H1 (cell line): ENCODE measurements at regions not wholly inside any gene's neighbourhood (a gene's known extent, or its start where the extent isn't known, plus 50 kb on each side); places are given as distances from the start of the nearest gene placed in this dataset.

ENCODE experiments used
- CTCF ChIA-PET: fragments of 300-600 bp; sonication (Branson Sonifier 250); formaldehyde crosslinking; loops from one replicate; lab custom pipeline; 2021; ENCODE audit not compliant: partially characterized antibody; lab: Charles Lee
- POLR2A ChIA-PET: fragments of 300-600 bp; sonication (Branson Sonifier 250); formaldehyde crosslinking; loops from one replicate; lab custom pipeline; 2021; ENCODE audit warnings: inconsistent platforms; ENCODE audit not compliant: partially characterized antibody; lab: Charles Lee
- DNase-seq, 2 experiments: peaks; one replicate each; pipeline versions ENCODE4 v3.0.0 to v3.0.0-alpha.2; 2010 to 2022; ENCODE audit warnings: low spot score in 2 of 2, low read depth in 1 of 2, mixed read lengths in 1 of 2
- FAIRE-seq: peaks from 2 replicates; lab custom pipeline; 2011; peaks lifted over from hg19 to GRCh38; lab: Jason Lieb, UNC
- H2AFZ ChIP-seq: 2 replicates; pipeline ENCODE4 v1.8.1; 2012; ENCODE audit warnings: low read length, inconsistent platforms
- H2AK5ac ChIP-seq: 2 replicates; pipeline ENCODE4 v1.6.1; 2013; ENCODE audit warnings: low read depth, low read length
- H2BK120ac ChIP-seq: replicated peaks from 2 replicates; pipeline ENCODE3; 2013; ENCODE audit warnings: low read depth, low read length, inconsistent platforms
- H2BK12ac ChIP-seq: 2 replicates; pipeline ENCODE4 v1.6.1; 2013; ENCODE audit warnings: low read depth, low read length
- H2BK15ac ChIP-seq: 2 replicates; pipeline ENCODE4 v1.6.1; 2013; ENCODE audit warnings: low read length
- H2BK20ac ChIP-seq: 2 replicates; pipeline ENCODE4 v1.6.1; 2013; ENCODE audit warnings: low read length
- H2BK5ac ChIP-seq: 2 replicates; pipeline ENCODE4 v1.6.1; 2013; ENCODE audit warnings: low read depth, low read length
- H3K14ac ChIP-seq: 2 replicates; pipeline ENCODE4 v1.6.1; 2013; ENCODE audit warnings: inconsistent platforms; ENCODE audit not compliant: insufficient read length
- H3K18ac ChIP-seq: 2 replicates; pipeline ENCODE4 v1.6.1; 2013; ENCODE audit warnings: low read length; ENCODE audit errors: extremely low read depth
- H3K23ac ChIP-seq: 2 replicates; pipeline ENCODE4 v1.6.1; 2013; ENCODE audit warnings: inconsistent platforms; ENCODE audit not compliant: insufficient read length
- H3K23me2 ChIP-seq: 2 replicates; pipeline ENCODE4 v1.6.1; 2013; ENCODE audit warnings: low read depth, low read length
- H3K27ac ChIP-seq: 2 replicates; pipeline ENCODE4 v1.6.1; 2011; ENCODE audit warnings: low read depth, low read length, inconsistent platforms
- H3K27me3 ChIP-seq, 4 experiments: replicated peaks in 1 of 4; 1 replicate in 1 of 4; 2 replicates in 3 of 4; pipeline versions ENCODE4 v1.6.1 to v1.8.1; 2011 to 2013; ENCODE audit warnings: low read length in 3 of 4, mild to moderate bottlenecking in 3 of 4, inconsistent platforms in 2 of 4, mixed read lengths in 2 of 4, moderate library complexity in 1 of 4; ENCODE audit not compliant: control insufficient read depth in 3 of 4, insufficient read depth in 3 of 4; ENCODE audit errors: extremely low read depth in 1 of 4
- H3K36me3 ChIP-seq, 4 experiments: 2 replicates each; pipeline versions ENCODE4 v1.6.1 to v1.8.1; 2011 to 2013; ENCODE audit warnings: mild to moderate bottlenecking in 4 of 4, low read length in 3 of 4, moderate library complexity in 2 of 4, control low read depth in 1 of 4, inconsistent platforms in 1 of 4; ENCODE audit not compliant: insufficient read depth in 4 of 4, control insufficient read depth in 2 of 4
- H3K4ac ChIP-seq: replicated peaks from 2 replicates; pipeline ENCODE3; 2013; ENCODE audit warnings: low read length, low read depth, mixed read lengths, inconsistent platforms; ENCODE audit not compliant: insufficient read length
- H3K4me1 ChIP-seq, 4 experiments: replicated peaks in 1 of 4; 1 replicate in 1 of 4; 2 replicates in 3 of 4; pipeline versions ENCODE4 v1.6.1 to v1.8.1; 2011 to 2013; ENCODE audit warnings: low read length in 3 of 4, inconsistent platforms in 2 of 4, mixed read lengths in 1 of 4; ENCODE audit not compliant: insufficient read depth in 4 of 4, control insufficient read depth in 3 of 4
- H3K4me2 ChIP-seq, 2 experiments: 2 replicates each; pipeline versions ENCODE4 v1.6.1 to v1.8.1; 2011 to 2013; ENCODE audit warnings: low read depth in 2 of 2, low read length in 2 of 2, control low read depth in 1 of 2, inconsistent platforms in 1 of 2, mild to moderate bottlenecking in 1 of 2; ENCODE audit not compliant: insufficient read depth in 1 of 2
- H3K4me3 ChIP-seq, 4 experiments: fragments of 200-600, 300-600 bp in 1 of 4; sonication (generic), shearing (Covaris generic), sonication (Bioruptor Twin) in 1 of 4; 2 replicates each; pipeline versions ENCODE4 v1.5.1 to v1.8.1; 2011 to 2016; ENCODE audit warnings: low read length in 4 of 4, low read depth in 3 of 4, control low read depth in 2 of 4, inconsistent platforms in 2 of 4, mild to moderate bottlenecking in 2 of 4, mixed read lengths in 1 of 4, moderate library complexity in 1 of 4; ENCODE audit not compliant: insufficient read depth in 2 of 4; ENCODE audit errors: extremely low read depth in 1 of 4
- H3K56ac ChIP-seq: replicated peaks from 2 replicates; pipeline ENCODE3; 2013; ENCODE audit warnings: low read depth, mild to moderate bottlenecking, mixed read lengths, low read length, inconsistent platforms; ENCODE audit not compliant: insufficient read length
- H3K79me1 ChIP-seq: 2 replicates; pipeline ENCODE4 v1.6.1; 2013; ENCODE audit warnings: low read depth, low read length, control low read depth
- H3K79me2 ChIP-seq, 2 experiments: 2 replicates each; pipeline versions ENCODE4 v1.6.1 to v1.8.1; 2012 to 2013; ENCODE audit warnings: low read length in 2 of 2, mild to moderate bottlenecking in 2 of 2, inconsistent platforms in 1 of 2; ENCODE audit not compliant: insufficient read depth in 2 of 2, control insufficient read depth in 1 of 2
- H3K9ac ChIP-seq, 4 experiments: replicated peaks in 1 of 4; 1 replicate in 1 of 4; 2 replicates in 3 of 4; pipeline versions ENCODE4 v1.6.1 to v1.8.1; 2011 to 2013; ENCODE audit warnings: low read depth in 3 of 4, low read length in 3 of 4, control low read depth in 2 of 4, mild to moderate bottlenecking in 2 of 4, moderate library complexity in 2 of 4, inconsistent platforms in 1 of 4; ENCODE audit errors: extremely low read depth in 1 of 4
- H3K9me3 ChIP-seq, 2 experiments: 2 replicates each; pipeline versions ENCODE4 v1.6.1 to v1.8.1; 2012 to 2013; ENCODE audit warnings: mild to moderate bottlenecking in 2 of 2, moderate library complexity in 2 of 2, control low read depth in 1 of 2, inconsistent platforms in 1 of 2, low read depth in 1 of 2, low read length in 1 of 2, mixed read lengths in 1 of 2; ENCODE audit not compliant: insufficient read depth in 2 of 2
- H4K20me1 ChIP-seq, 2 experiments: replicated peaks in 1 of 2; 2 replicates each; pipeline versions ENCODE3 to v1.8.1; 2011 to 2013; ENCODE audit warnings: inconsistent platforms in 2 of 2, low read length in 2 of 2, mild to moderate bottlenecking in 1 of 2; ENCODE audit not compliant: insufficient read depth in 2 of 2, control insufficient read depth in 1 of 2
- H4K5ac ChIP-seq: 2 replicates; pipeline ENCODE4 v1.6.1; 2013; ENCODE audit warnings: low read length, low read depth, mixed read lengths, inconsistent platforms; ENCODE audit not compliant: insufficient read length
- H4K8ac ChIP-seq: 2 replicates; pipeline ENCODE4 v1.8.0; 2013; ENCODE audit warnings: mild to moderate bottlenecking, moderate library complexity, low read length, inconsistent platforms; ENCODE audit not compliant: insufficient read depth; ENCODE audit errors: extremely low read depth
- H4K91ac ChIP-seq: replicated peaks from 2 replicates; pipeline ENCODE3; 2013; ENCODE audit warnings: low read length, mixed read lengths, inconsistent platforms; ENCODE audit not compliant: insufficient read length
- ATF3 ChIP-seq: IDR thresholded peaks from 2 replicates; pipeline ENCODE4 v1.6.1; 2011; ENCODE audit warnings: low read depth, mild to moderate bottlenecking, low read length; ENCODE audit not compliant: insufficient read depth
- TBP ChIP-seq: IDR thresholded peaks from 2 replicates; pipeline ENCODE4 v1.6.1; 2011; ENCODE audit warnings: low read depth, low read length, improper control_type of control experiment
- WGBS, 2 experiments: shearing (Covaris generic) in 1 of 2; methylation state at CpG; one replicate each; pipeline versions ENCODE4 v1.1.6 to v1.1.7; 2013 to 2015; ENCODE audit warnings: low lambda C conversion rate in 2 of 2, mixed read lengths in 2 of 2, inconsistent platforms in 1 of 2, low coverage in 1 of 2, missing lambda C conversion rate in 1 of 2; ENCODE audit not compliant: insufficient replicate concordance in 2 of 2, insufficient coverage in 1 of 2, insufficient read length in 1 of 2; ENCODE audit errors: extremely low coverage in 1 of 2, missing lambda C conversion rate in 1 of 2; 5-methylcytosine and 5-hydroxymethylcytosine counted together

- H2BK20ac ChIP-seq = no peak overlapping the region
- FAIRE-seq = no peak
- no peak overlapping the region for H3K14ac ChIP-seq
- no peaks in the 10 kb centered on the region for H4K20me1 ChIP-seq
- H3K4ac ChIP-seq = no peak overlapping the region
- H3K56ac ChIP-seq = no peak overlapping the region
- no peak for DNase-seq
- H3K36me3 ChIP-seq = no peaks in the 10 kb centered on the region
- no peak overlapping the region for H2BK15ac ChIP-seq
- H2AK5ac ChIP-seq = no peak overlapping the region
- H3K18ac ChIP-seq = no peak overlapping the region
- H3K23ac ChIP-seq = no peak overlapping the region
- H2AFZ ChIP-seq = no peak overlapping the region
- H2BK5ac ChIP-seq = no peak overlapping the region
- no peak overlapping the region for H2BK120ac ChIP-seq
- no peak overlapping the region for H3K4me3 ChIP-seq
- no peaks in the 10 kb centered on the region for H3K23me2 ChIP-seq
- no peak overlapping the region for H3K4me2 ChIP-seq
- H3K9ac ChIP-seq = no peak overlapping the region
- no peak overlapping the region for H4K8ac ChIP-seq
- ChIA-PET POLR2A (no interaction called here), CTCF (no interaction called here)
- H4K91ac ChIP-seq = no peak overlapping the region
- H4K5ac ChIP-seq = no peak overlapping the region
- H3K4me1 ChIP-seq = no peaks in the 10 kb centered on the region
- H2BK12ac ChIP-seq = no peak overlapping the region
- no peaks in the 10 kb centered on the region for H3K9me3 ChIP-seq
- no peaks in the 10 kb centered on the region for H3K27me3 ChIP-seq
- H3K79me1 ChIP-seq = no peaks in the 10 kb centered on the region
- no peaks in the 10 kb centered on the region for H3K79me2 ChIP-seq
- 95% methylated on average over 1 of the region's 1 CpG; no CpG with 5 or more reads in 1 of the 2 experiments for WGBS, 2 experiments
- H3K27ac ChIP-seq = no peak overlapping the region
- TF ChIP-seq TBP (no peak), ATF3 (no peak)
Measured at GRCh38 chr11:24240496-24241175, 256.2 kb upstream of the LUZP2 start.
